GM12872 (cell line): ENCODE measurements at regions not wholly inside any gene's neighbourhood (a gene's known extent, or its start where the extent isn't known, plus 50 kb on each side); places are given as distances from the start of the nearest gene placed in this dataset.

Experiments
- CTCF ChIP-seq: IDR thresholded peaks from 3 replicates; pipeline ENCODE4 v1.5.1; 2011; ENCODE audit warnings: low read depth, mild to moderate bottlenecking, low read length, moderate library complexity; ENCODE audit not compliant: insufficient read depth

GRCh38 chr17:62159994-62160393 lies 94.9 kb upstream of the MED13 start:
- no peak for TF ChIP-seq CTCF

GRCh38 chr17:62156949-62157348 lies 91.9 kb upstream of the MED13 start:
- TF ChIP-seq CTCF: no peak

GRCh38 chr17:62154909-62155308 lies 89.8 kb upstream of the MED13 start:
- TF ChIP-seq CTCF: no peak

GRCh38 chr17:62150471-62150870 lies 85.4 kb upstream of the MED13 start:
- no peak for TF ChIP-seq CTCF

GRCh38 chr17:62149961-62150360 lies 84.9 kb upstream of the MED13 start:
- TF ChIP-seq CTCF: no peak

GRCh38 chr17:62147284-62147683 lies 82.2 kb upstream of the MED13 start:
- no peak for TF ChIP-seq CTCF

GRCh38 chr17:62140836-62141235 lies 75.8 kb upstream of the MED13 start:
- no peak for TF ChIP-seq CTCF

GRCh38 chr17:62140376-62140775 lies 75.3 kb upstream of the MED13 start:
- TF ChIP-seq CTCF: no peak
